AG20443 (cell line): ENCODE measurements at regions not wholly inside any gene's neighbourhood (a gene's known extent, or its start where the extent isn't known, plus 50 kb on each side); places are given as distances from the start of the nearest gene placed in this dataset.
"Not testable (repeated sequence)": the region's sequence is repeated elsewhere in the genome, so short reads cannot be mapped to it uniquely, and the experiment has no call there.

Experiments used
- DNase-seq: peaks from one replicate; pipeline ENCODE4 v3.0.0; 2012; ENCODE audit warnings: low spot score, mixed read lengths

DNA sequence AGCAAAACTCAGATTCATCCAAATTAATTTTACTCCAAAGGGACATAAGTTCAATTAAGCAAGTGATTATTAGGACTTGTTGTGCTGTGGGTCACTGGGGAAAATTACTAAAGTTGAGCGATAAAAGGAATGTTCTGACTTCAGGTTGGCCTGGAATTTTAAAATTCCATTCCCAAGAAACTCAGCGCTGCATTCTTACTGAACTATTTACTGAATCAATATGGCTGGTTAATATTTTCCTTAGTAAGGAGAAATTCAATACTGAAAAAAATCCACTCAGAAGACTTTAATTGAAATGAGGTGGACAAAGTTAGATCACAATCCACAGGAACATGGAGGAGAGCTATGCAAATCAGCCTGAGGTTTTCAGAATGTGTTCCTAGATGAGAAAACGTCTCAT, 578.9 kb upstream of the NR5A2 start:
- DNase-seq = no peak

DNA sequence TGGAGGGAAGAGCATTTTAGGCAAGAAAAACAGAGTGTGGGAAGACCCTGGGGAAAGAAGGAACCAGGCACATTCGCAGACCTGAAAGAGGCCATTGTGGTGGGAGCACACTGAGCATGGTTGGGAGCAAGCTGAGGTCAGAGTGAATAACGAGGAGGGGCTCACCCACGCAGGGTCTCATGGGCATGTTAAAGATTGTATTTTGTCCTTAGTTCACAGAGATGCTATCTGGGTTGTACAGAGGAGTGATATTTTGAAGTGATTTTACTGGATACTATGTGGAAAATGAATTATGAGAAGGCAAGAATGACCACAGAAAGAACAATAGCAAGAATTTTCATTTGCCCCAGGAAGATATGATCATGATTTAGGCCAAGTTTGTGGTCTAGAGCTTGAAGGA, 578.3 kb upstream of the NR5A2 start:
- DNase-seq = no peak

DNA sequence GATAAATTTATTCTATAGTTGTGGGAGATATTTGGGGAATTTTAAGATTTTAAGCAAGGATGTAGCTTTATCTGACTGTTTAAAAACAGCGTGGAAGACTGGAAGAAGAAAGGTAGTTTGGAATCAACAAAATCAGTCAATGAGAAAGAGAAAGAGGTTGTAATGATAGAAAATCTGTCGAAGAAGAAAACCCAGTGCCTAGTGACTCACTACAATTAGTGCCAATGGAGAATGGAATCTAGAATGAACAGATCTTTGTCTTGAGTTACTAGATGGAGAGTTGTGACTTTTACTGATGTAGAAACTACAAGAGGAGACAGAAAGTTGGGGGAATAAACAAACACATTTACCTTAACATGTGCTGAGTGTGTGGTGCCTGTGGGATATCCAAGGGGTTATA, 577.8 kb upstream of the NR5A2 start:
- no peak for DNase-seq

DNA sequence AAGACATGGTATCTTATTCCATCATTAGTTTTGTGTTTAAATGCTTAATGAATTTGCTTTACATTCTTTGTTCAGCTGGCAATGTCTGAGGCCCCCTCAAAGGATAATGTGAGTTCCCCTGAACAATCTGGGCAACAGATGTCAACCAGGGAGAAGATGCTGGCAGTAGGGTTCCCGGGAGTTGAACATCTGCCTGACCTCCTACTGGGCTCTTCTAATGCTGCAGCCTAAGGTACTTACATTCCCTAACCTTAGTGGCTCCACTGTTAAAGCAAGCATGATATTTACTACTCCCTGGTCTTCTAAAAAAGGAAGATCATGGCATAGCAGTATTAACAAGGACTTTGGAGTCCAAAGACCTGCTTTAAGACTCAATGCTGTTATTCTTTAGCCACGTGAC, 574.9 kb upstream of the NR5A2 start:
- DNase-seq = no peak

DNA sequence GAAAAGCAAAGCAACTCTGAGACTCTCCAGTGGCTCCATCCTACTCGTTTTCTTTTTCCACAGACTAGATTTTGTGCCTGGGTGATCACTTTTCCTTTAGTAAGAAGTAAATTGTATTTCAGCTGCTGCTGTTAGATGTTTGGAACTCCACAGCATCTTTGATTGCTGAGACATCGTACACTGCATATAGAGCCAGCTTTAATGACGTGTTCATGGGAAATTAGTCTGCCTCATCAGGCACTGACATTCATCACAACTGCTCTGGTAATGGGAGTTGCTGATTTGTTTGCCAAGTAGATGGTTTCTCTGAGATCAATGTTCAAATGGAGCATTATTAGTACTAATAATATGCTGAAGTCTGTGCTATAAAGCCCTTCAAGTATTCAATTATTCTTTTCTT, 573.8 kb upstream of the NR5A2 start:
- no peak for DNase-seq

DNA sequence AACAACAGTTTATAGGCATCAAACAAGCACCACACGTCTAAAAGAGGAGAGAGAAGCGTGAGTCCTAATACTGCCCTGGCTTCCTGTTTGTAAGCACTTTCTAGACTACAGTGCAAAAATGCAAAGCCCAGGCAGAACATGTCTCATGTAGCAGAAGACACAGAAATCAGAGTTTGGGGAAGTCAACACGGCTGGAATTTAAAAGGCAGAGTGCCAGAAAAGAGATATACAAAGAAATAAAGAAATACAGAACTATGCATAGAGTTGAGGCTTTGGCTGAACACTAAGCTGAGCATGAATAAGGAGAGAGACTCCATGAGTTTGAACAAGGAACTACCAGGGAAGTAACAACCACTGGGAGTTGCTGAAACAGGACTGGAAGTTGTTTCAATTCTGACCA, 566.6 kb upstream of the NR5A2 start:
- DNase-seq = no peak

DNA sequence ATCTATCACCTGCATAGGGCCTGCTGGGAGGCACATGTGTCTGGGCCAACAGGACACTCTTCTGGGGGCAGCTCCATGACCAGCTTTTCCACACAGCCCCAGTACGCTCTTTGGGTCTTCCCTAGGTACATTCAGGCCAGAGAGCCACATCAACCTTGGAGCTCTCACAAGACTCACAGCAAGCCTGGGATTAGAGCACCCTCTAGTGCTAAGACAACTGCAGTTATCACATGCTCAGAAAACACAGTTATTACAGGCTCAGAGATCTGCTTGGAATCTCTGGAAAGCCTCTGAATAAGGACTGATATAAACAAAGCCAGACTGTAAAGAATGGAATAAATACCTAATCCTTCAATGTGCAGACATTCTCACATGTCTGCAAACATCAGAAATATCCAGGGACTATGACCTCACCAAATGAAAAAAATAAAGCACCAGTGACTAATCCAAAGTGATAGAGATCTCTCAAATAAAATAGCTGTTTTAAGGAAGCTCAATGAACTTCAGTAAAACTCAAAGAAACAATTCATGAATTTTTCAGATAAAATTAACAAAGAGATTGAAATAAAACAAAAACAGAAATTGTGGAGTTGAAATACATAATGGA, 563.9 kb upstream of the NR5A2 start:
- peak; percentile 33 for DNase-seq

DNA sequence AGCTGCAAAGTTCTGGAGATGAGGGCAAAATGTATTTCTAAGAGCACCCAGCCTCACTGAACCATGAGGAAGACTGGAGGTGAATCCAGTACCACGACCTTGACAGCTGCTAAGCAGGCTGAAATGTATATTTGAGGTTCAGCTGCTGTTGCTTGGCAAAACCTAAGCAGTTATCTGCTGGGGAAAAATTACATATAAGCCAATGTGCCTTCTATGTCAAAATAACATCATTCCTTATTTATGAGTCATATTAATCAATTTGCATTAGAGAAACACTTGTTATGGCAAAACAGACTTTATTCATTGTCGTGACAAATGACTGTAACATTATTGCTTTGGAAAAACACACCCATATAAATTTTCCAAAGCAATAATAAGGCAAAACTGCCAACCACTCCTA, 560.5 kb upstream of the NR5A2 start:
- no peak for DNase-seq

DNA sequence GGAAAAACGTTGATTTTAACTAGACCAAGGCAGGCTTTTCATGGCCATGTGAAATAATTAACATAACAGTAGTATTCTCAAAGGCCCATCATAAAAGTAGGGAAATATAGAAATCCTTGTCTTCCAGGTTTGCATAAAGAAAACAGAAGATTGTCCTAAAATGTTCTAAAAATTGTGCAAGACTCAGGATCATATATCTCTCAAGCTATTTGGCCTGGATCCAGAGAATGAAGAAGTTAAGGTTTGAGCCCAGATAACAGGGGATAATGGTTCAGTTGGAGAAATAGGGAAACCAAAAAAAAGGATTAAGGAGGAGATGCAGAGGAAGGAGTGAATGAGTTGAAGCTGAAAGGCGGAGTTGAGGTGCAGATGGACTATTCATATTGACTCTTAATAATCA, 555.5 kb upstream of the NR5A2 start:
- no peak for DNase-seq

DNA sequence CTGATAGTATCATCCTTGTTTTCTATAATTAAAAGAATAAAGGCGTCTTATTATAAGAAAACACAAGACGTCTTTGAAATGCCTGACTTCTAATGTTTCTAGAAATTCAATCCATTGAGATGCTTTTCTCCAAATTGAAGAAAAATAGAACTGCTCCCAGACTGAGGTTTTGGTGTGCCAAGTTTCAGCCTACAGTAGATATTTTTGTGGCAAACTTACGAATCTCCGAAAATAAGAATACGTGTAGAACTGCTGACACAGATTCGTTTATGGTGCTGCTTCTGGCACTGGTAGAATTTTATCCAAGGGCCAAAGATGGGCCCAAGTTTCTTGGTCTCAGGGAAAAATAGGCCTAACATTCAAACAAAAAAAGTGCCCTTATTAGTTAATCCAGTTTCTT, 554.5 kb upstream of the NR5A2 start:
- DNase-seq = no peak

DNA sequence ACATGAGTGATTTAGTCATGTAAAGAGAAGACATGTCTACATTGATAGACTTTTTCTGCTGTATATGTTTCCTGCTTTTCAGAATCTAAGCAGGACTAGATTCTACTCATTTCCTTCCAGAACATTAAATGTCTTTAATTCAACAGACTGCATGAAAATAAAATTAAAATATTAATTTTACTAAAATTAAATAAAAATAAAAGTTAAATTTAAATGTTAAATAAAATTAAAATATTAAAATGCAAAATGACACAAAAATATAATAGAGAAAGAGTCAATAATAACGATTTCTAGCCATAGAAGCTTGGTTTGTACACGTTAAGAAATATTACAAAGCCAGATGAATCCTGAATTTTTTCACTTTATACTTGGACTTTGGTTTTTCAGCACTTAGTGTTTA, 552.8 kb upstream of the NR5A2 start:
- no peak for DNase-seq

DNA sequence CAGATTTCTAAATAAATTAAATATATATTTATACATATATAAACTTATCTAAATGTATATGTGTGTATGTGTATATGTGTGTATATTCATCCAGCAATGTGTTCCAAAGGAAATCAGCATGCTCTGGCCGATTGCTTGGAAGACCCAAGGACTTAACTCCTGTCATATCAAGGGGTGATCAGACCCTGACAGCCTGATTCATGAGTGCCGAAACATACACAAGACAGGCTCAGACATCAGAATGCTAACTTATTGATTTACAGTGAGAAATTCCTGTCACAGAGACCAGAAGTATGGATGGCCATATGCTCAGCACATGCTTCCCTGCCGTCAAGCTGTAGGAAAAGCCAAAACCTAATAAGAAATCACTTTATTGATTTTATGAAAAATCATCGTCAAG, 545.1 kb upstream of the NR5A2 start:
- no peak for DNase-seq

DNA sequence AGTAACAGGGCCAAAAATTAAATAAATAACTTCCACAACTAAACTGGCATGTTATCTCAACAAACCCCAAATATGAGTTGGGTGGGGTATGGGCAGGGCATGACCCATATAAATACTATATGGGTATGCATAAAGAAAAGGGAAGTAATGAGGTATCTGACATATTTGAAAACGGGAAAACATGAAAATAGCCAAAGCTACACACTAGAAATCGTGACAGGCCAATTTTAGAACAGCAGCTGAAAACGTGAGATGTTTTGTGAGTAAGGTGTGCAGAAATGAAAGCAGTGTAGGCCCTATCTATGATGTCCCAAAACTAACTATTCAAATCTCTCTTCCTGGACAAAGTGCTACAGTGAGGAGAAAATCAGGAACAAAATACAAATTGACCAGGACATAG, 537.9 kb upstream of the NR5A2 start:
- no peak for DNase-seq

DNA sequence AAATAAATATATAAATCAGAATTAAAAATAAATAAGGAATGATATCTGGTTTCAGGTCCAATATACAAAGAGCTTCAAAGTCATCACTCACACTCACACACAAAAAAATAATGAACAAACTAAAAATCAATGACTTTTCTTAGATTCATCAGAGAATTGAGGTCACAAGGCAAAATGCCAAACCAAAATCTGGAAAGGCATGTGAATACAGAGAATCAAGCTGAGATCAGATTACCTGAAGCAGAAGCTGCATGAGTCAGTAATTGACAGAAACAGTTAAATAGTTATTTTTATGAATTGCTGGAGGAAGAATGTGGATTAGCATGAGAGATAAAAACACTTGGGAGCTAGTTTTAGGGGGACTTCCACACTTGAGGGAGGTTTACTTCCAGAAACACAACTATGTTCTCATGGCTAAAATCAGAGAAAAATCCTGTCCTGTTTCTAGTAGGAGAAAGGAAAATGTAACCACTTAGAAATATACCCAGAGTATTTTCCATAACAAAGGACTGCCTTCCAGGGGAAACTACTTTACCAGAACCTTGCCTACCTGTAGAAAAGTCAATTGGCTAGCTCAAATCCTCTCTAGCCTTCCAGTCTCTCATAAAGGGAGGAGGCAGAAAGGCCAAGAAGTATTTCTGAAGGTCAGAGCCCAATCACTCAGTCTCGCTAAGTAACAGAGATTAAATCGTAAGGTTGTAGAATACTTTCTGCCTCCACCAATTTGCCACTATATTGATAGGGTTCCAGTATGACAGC, 536.6 kb upstream of the NR5A2 start:
- no peak for DNase-seq

DNA sequence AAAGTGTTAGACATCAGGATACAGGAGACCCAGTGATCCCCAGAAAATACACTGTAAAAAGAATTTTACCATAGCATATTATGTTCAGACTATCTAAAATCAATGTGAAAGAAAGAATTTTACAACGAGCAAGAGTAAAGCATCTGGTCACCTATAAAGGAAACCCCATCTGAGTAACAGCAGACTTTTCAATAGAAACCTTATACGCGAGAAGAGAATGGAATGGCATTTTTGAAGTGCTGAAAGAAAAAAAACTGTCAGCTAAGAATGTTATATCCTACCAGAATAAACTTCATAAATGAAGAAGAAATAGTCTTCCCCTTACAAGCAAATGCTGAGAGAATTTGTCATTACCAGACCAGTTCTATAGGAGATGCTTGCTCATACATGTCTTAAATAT, 532.1 kb upstream of the NR5A2 start:
- DNase-seq = no peak

DNA sequence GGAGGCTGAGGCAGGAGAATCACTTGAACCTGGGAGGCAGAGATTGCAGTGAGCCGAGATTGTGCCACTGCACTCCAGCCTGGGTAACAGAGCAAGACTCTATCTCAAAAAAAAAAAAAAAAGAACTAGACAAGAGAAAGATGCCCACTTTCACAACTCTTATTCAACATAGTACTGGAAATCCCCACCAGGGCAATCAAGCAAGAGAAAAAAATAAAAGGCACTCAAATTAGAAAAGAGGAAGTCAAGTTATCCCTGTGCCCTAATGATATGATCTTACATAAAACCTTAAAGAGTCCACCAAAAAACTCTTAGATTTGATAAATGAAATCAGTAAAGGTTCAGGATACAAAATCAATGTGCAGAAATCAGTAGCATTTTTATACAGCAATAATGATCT, 528.7 kb upstream of the NR5A2 start:
- not testable (repeated sequence) for DNase-seq

DNA sequence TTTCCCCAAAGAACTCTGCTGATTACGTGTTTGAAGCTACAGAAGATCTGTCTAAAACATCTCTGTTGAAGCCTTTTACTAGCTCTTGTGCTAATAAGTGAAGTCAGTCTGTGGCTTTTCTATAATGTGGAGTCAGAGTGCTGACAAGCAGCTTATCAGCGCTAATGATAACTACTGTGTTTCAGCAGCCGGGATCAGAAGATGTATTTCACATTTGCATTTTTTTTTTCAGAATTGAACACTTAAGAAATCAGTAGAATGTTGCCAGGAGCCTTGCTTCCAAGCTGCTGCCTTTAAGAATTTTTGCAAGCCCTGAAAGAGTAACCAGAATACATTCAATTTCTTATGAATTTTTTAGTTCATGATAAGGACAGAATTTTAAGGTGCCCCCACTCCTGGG, 519.4 kb upstream of the NR5A2 start:
- DNase-seq = no peak

DNA sequence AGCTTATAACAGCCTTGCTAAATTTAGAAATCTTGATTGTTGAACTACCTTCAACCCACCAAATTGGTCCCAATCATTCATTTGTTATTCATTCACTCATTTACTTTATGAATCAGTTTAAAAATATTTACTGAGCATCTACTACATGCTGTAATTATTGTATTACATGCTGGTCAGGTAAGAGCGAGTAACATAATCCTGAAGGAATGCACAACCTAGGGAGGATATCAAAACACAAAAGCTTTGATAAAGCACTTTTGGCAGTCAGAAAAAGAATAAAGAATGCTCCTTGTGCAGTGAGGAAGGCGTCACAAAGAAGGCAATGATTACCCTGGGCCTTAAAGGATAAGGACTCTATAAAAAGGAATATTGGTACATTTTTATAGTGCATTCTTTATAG, 518.9 kb upstream of the NR5A2 start:
- DNase-seq = no peak

DNA sequence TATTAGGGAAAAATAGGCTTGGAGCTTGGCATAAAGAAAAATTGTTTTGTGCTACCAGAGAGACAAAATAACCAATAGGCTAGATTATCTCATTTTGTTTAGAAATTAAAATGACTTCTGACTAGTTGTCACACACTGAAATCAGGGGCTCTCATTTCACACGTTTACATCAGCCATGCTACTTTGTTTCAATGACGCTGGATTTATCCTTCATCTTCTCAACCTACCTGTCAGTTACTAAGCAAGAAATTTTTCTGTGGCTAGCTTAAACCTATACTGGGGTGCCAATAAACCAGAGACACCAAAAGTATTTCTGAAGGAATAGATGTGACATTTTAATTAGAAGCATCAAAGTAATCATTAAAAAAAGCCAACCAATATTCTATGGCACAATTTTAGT, 518.1 kb upstream of the NR5A2 start:
- no peak for DNase-seq

DNA sequence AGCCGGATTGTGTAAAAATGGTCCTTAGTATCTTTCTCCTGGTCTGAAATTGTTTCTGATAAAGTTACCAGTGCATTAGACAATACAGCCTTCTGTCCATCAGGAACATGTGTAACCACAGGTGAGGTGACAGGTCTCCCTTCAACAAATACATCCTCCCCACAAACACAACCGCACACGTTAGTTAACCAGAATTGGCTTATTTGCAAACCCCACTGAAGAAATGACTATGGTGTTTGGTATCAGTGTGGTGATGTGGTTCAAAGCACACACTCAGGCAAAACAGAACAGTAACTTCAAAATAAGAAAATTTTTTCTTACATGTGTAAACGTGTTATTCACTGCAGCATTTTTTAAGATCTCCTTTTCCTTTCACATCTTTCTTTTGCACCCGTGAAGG, 517.2 kb upstream of the NR5A2 start:
- DNase-seq = no peak

DNA sequence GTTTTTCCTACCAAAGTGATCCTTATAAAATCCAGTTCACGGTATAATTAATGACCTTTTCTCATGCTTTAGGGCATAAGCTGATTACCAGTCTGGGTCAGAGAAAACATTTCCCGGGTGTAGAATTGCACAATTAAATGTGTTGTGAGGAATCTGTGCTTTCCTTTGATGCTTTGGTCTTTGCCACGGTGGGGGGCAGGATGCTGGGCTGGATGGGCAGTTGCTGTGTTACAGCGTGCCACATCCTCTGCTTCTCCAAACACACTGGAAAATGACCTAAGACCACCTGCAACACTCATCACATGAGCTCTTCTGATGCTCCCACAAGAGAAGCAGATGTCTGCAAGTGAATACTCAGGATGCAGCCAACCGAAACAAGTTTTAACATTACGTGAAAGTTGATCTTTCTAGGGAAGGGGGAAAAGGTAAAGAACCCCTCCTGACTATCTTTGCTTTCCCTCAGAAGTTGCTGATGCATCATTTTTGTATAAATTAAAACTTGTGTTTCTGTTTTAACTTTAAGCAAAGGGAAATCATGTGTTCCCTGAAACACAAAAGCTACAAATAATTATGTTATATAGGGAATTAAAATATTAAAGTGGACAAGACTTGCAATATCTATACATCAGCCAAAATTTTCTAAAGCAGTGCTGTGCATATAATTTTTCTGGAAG, 515.3 kb upstream of the NR5A2 start:
- DNase-seq = no peak

DNA sequence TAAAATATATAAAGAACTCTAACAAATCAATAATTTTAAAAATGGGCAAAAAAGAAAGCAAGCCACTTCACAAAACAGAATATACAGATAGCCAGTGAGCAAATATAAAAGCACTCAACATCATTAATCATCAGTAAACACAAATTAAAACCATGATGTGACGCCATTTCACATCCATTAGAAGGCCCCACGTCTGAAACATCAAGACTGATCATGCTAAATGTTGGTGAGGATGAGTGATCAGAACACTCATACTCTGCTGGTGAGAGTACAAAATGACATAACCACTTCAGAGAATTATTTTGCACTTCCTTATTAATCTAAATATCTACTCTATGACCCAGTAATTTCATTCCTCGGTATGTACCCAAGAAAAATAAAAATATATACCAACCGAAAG, 512.2 kb upstream of the NR5A2 start:
- DNase-seq = no peak

DNA sequence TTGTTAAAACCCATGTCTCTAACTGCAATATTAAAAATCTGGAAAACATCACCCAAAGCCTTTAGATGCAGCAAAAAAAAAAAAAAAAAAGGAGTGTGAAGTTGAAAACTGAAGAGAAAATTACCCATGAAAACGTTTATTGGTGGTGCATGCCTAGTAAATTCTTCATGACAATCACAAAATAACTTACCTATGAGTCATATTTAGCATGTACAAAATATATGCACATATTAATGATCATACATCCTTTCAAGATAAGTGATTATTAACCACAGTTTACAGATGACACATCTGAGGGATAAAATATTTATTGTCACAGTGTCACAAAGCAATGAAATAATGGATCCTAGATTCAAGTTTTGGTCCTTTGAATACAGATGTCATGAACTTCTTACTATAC, 505.2 kb upstream of the NR5A2 start:
- DNase-seq = no peak

DNA sequence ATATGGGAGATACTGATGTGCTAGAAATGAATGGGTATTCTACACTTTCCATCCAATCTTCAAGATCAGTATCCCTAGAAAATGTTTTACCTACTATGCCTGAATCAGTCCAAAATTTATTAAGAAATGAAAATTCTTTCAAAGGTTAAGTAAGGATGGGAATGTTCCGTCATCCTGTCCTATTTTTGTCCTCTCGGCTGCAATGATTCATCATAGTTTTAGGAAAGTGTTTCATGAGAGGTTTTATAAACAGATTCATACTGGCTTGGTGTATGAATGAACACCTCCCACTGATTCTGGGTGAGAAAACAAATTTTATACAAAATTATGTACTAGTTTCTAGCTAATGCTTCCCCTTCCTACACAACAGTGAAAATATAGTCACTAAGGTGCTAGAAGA, 504.6 kb upstream of the NR5A2 start:
- peak; percentile 30 for DNase-seq
